HFFc6 (cell line): ENCODE measurements at regions not wholly inside any gene's neighbourhood (a gene's known extent, or its start where the extent isn't known, plus 50 kb on each side); places are given as distances from the start of the nearest gene placed in this dataset.

Experiments
- DNase-seq: peaks from one replicate; pipeline ENCODE4 v3.0.0-alpha.2; 2018
- H3K27ac Mint-ChIP-seq: 2 replicates; pipeline ENCODE4 v1.8.0; 2020; ENCODE audit warnings: mild to moderate bottlenecking, mixed read lengths
- H3K27me3 Mint-ChIP-seq: 2 replicates; pipeline ENCODE4 v1.8.0; 2021; ENCODE audit warnings: mild to moderate bottlenecking, moderate library complexity, mixed read lengths; ENCODE audit not compliant: insufficient read depth
- H3K36me3 Mint-ChIP-seq: 2 replicates; pipeline ENCODE4 v1.8.0; 2021; ENCODE audit warnings: low read depth, mixed read lengths
- H3K4me1 Mint-ChIP-seq: 2 replicates; pipeline ENCODE4 v1.8.0; 2020; ENCODE audit warnings: low read depth, mixed read lengths
- H3K4me3 Mint-ChIP-seq: 2 replicates; pipeline ENCODE4 v1.8.0; 2020; ENCODE audit warnings: mild to moderate bottlenecking, moderate library complexity, mixed read lengths
- H3K9me3 Mint-ChIP-seq: 2 replicates; pipeline ENCODE4 v1.8.0; 2020; ENCODE audit warnings: mild to moderate bottlenecking, mixed read lengths
- TF ChIP-seq, protein P1 (sequence below): fragments of 200-600 bp; sonication (generic); IDR thresholded peaks from 2 replicates; pipeline ENCODE4 v1.5.0; 2021; ENCODE audit warnings: antibody characterized with exemption, mild to moderate bottlenecking

DNA sequence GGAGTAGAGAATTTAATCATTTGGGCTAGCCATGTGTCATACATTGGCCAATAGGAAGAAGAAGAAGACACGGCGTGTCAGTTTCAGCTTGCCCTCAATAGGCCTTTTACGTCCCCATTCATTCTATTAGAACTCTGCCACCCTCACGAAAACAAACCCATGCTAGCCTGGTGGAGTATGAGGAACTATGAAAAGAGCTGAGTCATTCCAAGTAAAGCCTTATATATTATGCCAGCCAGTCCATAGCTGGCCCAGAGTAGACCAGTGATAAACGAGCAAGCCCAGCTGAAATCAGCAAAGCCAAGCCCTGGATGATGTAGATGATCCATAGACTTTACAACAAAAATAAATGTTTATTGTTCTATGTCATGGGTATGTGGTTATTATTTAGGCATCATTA is 895.1 kb downstream of the TLE1 start:
- peaks cover 2% of the 10 kb centered on the region; the same call in 1 of the 2 replicates for H3K27me3 Mint-ChIP-seq
- H3K36me3 Mint-ChIP-seq, result no peaks in the 10 kb centered on the region
- H3K4me3 Mint-ChIP-seq, result no peak overlapping the region
- no peaks in the 10 kb centered on the region for H3K4me1 Mint-ChIP-seq
- TF ChIP-seq, protein P1, sequence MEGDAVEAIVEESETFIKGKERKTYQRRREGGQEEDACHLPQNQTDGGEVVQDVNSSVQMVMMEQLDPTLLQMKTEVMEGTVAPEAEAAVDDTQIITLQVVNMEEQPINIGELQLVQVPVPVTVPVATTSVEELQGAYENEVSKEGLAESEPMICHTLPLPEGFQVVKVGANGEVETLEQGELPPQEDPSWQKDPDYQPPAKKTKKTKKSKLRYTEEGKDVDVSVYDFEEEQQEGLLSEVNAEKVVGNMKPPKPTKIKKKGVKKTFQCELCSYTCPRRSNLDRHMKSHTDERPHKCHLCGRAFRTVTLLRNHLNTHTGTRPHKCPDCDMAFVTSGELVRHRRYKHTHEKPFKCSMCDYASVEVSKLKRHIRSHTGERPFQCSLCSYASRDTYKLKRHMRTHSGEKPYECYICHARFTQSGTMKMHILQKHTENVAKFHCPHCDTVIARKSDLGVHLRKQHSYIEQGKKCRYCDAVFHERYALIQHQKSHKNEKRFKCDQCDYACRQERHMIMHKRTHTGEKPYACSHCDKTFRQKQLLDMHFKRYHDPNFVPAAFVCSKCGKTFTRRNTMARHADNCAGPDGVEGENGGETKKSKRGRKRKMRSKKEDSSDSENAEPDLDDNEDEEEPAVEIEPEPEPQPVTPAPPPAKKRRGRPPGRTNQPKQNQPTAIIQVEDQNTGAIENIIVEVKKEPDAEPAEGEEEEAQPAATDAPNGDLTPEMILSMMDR, result no peak
- no peak for DNase-seq
- no peak overlapping the region for H3K27ac Mint-ChIP-seq
- H3K9me3 Mint-ChIP-seq, result peaks cover 13% of the 10 kb centered on the region

DNA sequence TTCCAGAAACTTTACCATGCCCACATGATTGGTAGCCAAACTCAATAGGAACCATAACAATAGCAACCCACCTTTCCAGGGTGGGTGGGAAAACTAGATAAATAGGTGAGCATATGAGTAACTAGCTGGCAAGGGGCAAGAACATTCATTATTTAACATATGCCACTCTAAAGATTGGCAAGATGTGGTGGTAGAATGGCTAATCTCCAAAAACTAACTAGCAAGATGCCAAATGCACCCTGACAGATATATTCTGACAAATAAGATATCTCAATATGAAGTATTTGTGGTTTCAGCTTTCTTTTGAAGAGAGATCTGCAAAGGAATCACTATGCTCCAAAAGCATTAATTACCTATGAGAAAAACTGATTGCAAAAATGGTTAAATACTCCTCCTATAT is 895.6 kb downstream of the TLE1 start:
- DNase-seq, result no peak
- Mint-ChIP-seq H3K27me3 (peaks cover 2% of the 10 kb centered on the region; the same call in 1 of the 2 replicates), H3K27ac (no peak overlapping the region), H3K9me3 (peaks cover 13% of the 10 kb centered on the region), H3K4me1 (no peaks in the 10 kb centered on the region), H3K4me3 (no peak overlapping the region), H3K36me3 (no peaks in the 10 kb centered on the region)
- TF ChIP-seq, protein P1, result no peak

DNA sequence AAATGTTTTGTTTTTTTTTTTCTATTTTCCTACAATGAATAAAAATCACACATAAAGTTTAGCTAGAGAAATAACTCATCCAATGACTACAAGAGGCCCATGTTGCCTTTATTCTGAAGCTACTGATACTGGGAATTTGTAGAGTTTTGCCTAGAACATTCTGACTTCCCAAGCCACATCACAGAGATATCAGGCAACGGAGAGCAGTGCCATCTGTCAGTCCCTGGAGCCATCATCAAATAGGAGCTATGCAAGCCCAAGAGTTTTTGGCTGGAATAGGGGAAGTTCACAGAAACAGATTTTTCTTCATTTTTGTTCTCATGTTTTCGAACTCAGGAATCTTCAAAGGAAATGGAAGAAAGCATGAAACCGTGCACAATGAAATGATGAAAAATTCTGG is 896.6 kb downstream of the TLE1 start:
- H3K9me3 Mint-ChIP-seq, result peaks cover 12% of the 10 kb centered on the region; the same call in 1 of the 2 replicates
- H3K27ac Mint-ChIP-seq, result no peak overlapping the region
- H3K27me3 Mint-ChIP-seq, result peaks cover under 1% of the 10 kb centered on the region; the same call in 1 of the 2 replicates
- H3K4me1 Mint-ChIP-seq, result no peaks in the 10 kb centered on the region
- H3K4me3 Mint-ChIP-seq, result no peak overlapping the region
- TF ChIP-seq, protein P1, result no peak
- no peaks in the 10 kb centered on the region for H3K36me3 Mint-ChIP-seq
- no peak for DNase-seq

DNA sequence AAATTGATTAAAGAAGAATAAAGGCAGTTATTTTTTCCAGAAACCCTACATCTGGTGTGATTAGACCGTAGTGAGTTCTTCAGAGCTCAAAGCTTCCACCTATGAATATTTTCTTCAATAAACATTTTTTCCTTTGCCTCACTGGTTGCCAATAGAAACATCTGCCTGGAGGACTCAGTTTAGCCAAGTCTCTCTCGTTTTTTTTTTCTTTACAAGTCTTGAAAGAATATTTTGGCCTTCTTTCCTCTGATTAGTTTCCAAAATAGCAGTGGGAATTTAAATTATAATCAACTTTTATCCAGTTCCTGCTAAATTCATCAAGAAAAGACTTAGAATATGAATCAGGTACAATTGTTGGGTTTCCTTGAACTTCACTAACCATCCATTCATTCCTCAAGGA is 897.5 kb downstream of the TLE1 start:
- no peak for DNase-seq
- peaks cover 19% of the 10 kb centered on the region; the same call in 1 of the 2 replicates for H3K9me3 Mint-ChIP-seq
- no peak overlapping the region for H3K27ac Mint-ChIP-seq
- no peak overlapping the region for H3K4me3 Mint-ChIP-seq
- TF ChIP-seq, protein P1, result no peak
- H3K27me3 Mint-ChIP-seq, result no peaks in the 10 kb centered on the region
- no peaks in the 10 kb centered on the region for H3K36me3 Mint-ChIP-seq
- no peaks in the 10 kb centered on the region for H3K4me1 Mint-ChIP-seq

DNA sequence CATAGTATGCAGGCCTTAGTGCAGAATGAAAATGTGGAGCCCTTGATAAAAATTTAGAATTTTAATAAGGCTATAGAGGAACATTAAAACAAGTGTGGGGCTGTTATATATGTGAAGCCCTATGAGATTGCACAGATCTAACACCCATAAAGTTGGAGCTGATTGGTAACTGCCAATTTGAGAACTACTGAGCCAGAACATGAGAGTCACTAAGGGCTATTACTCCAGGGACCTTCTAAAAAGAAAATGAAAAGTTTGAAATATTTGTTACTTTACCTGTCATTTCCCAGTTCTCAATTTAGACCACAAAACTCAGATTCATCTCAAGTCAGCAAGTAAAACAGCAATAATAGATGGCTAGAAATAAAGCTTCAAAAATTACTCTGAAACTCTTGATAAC is 898.6 kb downstream of the TLE1 start:
- TF ChIP-seq, protein P1, result no peak
- no peaks in the 10 kb centered on the region for H3K4me1 Mint-ChIP-seq
- H3K36me3 Mint-ChIP-seq, result no peaks in the 10 kb centered on the region; the same call in 1 of the 2 replicates
- H3K27ac Mint-ChIP-seq, result no peak overlapping the region
- no peak for DNase-seq
- peaks cover 24% of the 10 kb centered on the region; the same call in 1 of the 2 replicates for H3K9me3 Mint-ChIP-seq
- H3K27me3 Mint-ChIP-seq, result no peaks in the 10 kb centered on the region
- H3K4me3 Mint-ChIP-seq, result no peak overlapping the region

DNA sequence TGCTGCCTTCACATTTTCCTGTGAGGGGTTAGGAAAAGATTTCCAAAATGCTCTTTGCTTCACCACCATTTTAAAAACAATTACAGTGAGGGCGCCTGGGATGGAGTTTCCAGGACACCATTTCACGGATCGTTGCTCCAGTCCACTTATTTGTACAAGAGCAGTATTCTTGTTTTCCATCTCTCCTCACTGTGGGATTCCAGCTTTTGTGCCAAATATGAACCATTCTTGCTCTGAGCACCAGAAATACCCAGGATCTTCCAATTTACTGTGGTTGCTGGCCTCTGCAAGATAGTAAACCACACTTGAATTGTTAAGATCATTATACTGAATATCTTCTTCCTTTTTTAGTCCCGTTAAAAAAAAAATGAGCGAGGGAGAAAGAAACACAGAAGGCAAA is 899.5 kb downstream of the TLE1 start:
- TF ChIP-seq, protein P1, result no peak
- no peak for DNase-seq
- Mint-ChIP-seq H3K27ac (no peak overlapping the region), H3K4me1 (no peaks in the 10 kb centered on the region), H3K36me3 (no peaks in the 10 kb centered on the region; the same call in 1 of the 2 replicates), H3K9me3 (peaks cover 28% of the 10 kb centered on the region), H3K27me3 (no peaks in the 10 kb centered on the region), H3K4me3 (no peak overlapping the region)
